K562 (cell line): ENCODE measurements at regions not wholly inside any gene's neighbourhood (a gene's known extent, or its start where the extent isn't known, plus 50 kb on each side); places are given as distances from the start of the nearest gene placed in this dataset.

Source experiments
- HNRNPL ChIP-seq: fragments of 200-400 bp; formaldehyde crosslinking; IDR thresholded peaks from 2 replicates; pipeline ENCODE4 v1.6.1; 2017; ENCODE audit warnings: low read depth, mild to moderate bottlenecking, low read length
- KDM1A ChIP-seq, 2 experiments: fragments of 450-650 bp; IDR thresholded peaks; 2 replicates each; pipeline ENCODE4 v1.6.1; 2016; ENCODE audit warnings: mild to moderate bottlenecking in 2 of 2
- LEF1 ChIP-seq: fragments of 450-650 bp; IDR thresholded peaks from 2 replicates; pipeline ENCODE4 v1.6.1; 2016; ENCODE audit warnings: mild to moderate bottlenecking

- TF ChIP-seq HNRNPL = no peak
- TF ChIP-seq LEF1 = no peak
- TF ChIP-seq KDM1A (IDR thresholded peaks at IDR 0.05) = no peak
These were observed 466.5 kb downstream of the BRD1 start for GRCh38 chr22:49361164-49361563.
